HCT116 (cell line): ENCODE measurements at regions not wholly inside any gene's neighbourhood (a gene's known extent, or its start where the extent isn't known, plus 50 kb on each side); places are given as distances from the start of the nearest gene placed in this dataset.

Source experiments
- ATAC-seq: fragments of 200-7000 bp; cut with Tn5 transposase; 2 replicates; pipeline ENCODE4 v1.9.1; 2020; ENCODE audit warnings: mild to moderate bottlenecking, moderate library complexity
- BruUV-seq: library from RNA; stranded (reverse); fragments of 400-500 nt; replicated peaks from 2 replicates; lab custom pipeline; 2021; lab: Mats Ljungman, UMichigan
- CTCF ChIA-PET: fragments of 300-600 bp; sonication (Branson Sonifier 250); formaldehyde crosslinking; loops from one replicate; lab custom pipeline; 2021; ENCODE audit warnings: antibody characterized with exemption; lab: Charles Lee
- POLR2A ChIA-PET: fragments of 300-600, 350-600 bp; sonication (Branson Sonifier 250); formaldehyde crosslinking; loops from one replicate; lab custom pipeline; 2021; ENCODE audit warnings: antibody characterized with exemption; lab: Charles Lee
- RAD21 ChIA-PET, 2 experiments: fragments of 300-600 bp; sonication (Branson Sonifier 250); formaldehyde crosslinking; loops; one replicate each; lab custom pipeline; 2023; ENCODE audit warnings: low total read pairs in 2 of 2; ENCODE audit not compliant: uncharacterized antibody in 2 of 2, unreplicated experiment in 2 of 2, low non-redundant PET in 1 of 2; lab: Charles Lee
- DNase-seq: peaks from one replicate; pipeline ENCODE4 v3.0.0-alpha.2; 2010; ENCODE audit warnings: low read depth, low spot score
- H2AFZ ChIP-seq: fragments of 200-600 bp; shearing (Covaris generic), sonication (generic); 2 replicates; pipeline ENCODE4 v1.6.1; 2017; ENCODE audit warnings: low read depth, mixed run types, mixed read lengths, antibody characterized with exemption, low read length; ENCODE audit not compliant: poor library complexity, severe bottlenecking
- H3K27ac ChIP-seq: 2 replicates; pipeline ENCODE4 v1.5.1; 2012; ENCODE audit warnings: low read depth, low read length
- H3K27me3 ChIP-seq: fragments of 200-600 bp; sonication (generic); 2 replicates; pipeline ENCODE4 v1.6.1; 2016; ENCODE audit warnings: mixed run types, low read length, mixed read lengths; ENCODE audit not compliant: insufficient read depth
- H3K36me3 ChIP-seq, 2 experiments: fragments of 200-500 bp in 1 of 2; fragments of 200-600 bp in 1 of 2; sonication (Bioruptor generic) in 1 of 2; sonication (generic) in 1 of 2; 2 replicates each; pipeline versions ENCODE4 v1.5.1 to v1.6.1; 2014 to 2016; ENCODE audit warnings: low read length in 2 of 2, inconsistent platforms in 1 of 2, mixed read lengths in 1 of 2, mixed run types in 1 of 2; ENCODE audit not compliant: insufficient read depth in 2 of 2, control insufficient read depth in 1 of 2
- H3K4me1 ChIP-seq, 2 experiments: fragments of 200-600 bp in 1 of 2; sonication (generic) in 1 of 2; 2 replicates each; pipeline versions ENCODE4 v1.5.1 to v1.6.1; 2012 to 2017; ENCODE audit warnings: low read length in 2 of 2, inconsistent platforms in 1 of 2, mild to moderate bottlenecking in 1 of 2, mixed read lengths in 1 of 2, mixed run types in 1 of 2, moderate library complexity in 1 of 2; ENCODE audit not compliant: insufficient read depth in 2 of 2, control insufficient read depth in 1 of 2
- H3K4me2 ChIP-seq: fragments of 200-600 bp; sonication (generic); 2 replicates; pipeline ENCODE4 v1.6.1; 2017; ENCODE audit warnings: mixed run types, low read length, mixed read lengths
- H3K4me3 ChIP-seq, 2 experiments: fragments of 200-600 bp in 1 of 2; sonication (generic) in 1 of 2; replicated peaks in 1 of 2; 2 replicates each; pipeline ENCODE4 v1.5.1; 2011 to 2016; ENCODE audit warnings: low read length in 2 of 2, control low read depth in 1 of 2, low read depth in 1 of 2, mild to moderate bottlenecking in 1 of 2, mixed read lengths in 1 of 2, mixed run types in 1 of 2
- H3K79me2 ChIP-seq: fragments of 200-600 bp; sonication (generic); 2 replicates; pipeline ENCODE4 v1.6.1; 2017; ENCODE audit warnings: mild to moderate bottlenecking, mixed run types, low read length, moderate library complexity, mixed read lengths; ENCODE audit not compliant: insufficient read depth
- H3K9ac ChIP-seq: fragments of 200-600 bp; sonication (generic); 2 replicates; pipeline ENCODE4 v1.6.1; 2016; ENCODE audit warnings: low read length, mixed read lengths
- H3K9me2 ChIP-seq: fragments of 200-600 bp; sonication (generic), shearing (Covaris generic); 2 replicates; pipeline ENCODE4 v1.6.1; 2017; ENCODE audit warnings: mixed run types, mild to moderate bottlenecking, moderate library complexity; ENCODE audit not compliant: insufficient read depth
- H3K9me3 ChIP-seq, 2 experiments: fragments of 200-500 bp in 1 of 2; fragments of 200-600 bp in 1 of 2; sonication (Bioruptor generic) in 1 of 2; sonication (generic) in 1 of 2; 2 replicates each; pipeline ENCODE4 v1.6.1; 2014 to 2017; ENCODE audit warnings: low read length in 2 of 2, mixed read lengths in 2 of 2, inconsistent platforms in 1 of 2, low read depth in 1 of 2, mild to moderate bottlenecking in 1 of 2, mixed run types in 1 of 2, moderate library complexity in 1 of 2; ENCODE audit not compliant: control insufficient read depth in 1 of 2, insufficient read depth in 1 of 2
- H4K20me1 ChIP-seq: fragments of 200-600 bp; sonication (generic), shearing (Covaris generic); 2 replicates; pipeline ENCODE4 v1.6.1; 2017; ENCODE audit warnings: mixed run types, mild to moderate bottlenecking, moderate library complexity; ENCODE audit not compliant: insufficient read depth
- ATF3 ChIP-seq: IDR thresholded peaks from 2 replicates; pipeline ENCODE4 v1.6.1; 2012
- CBX3 ChIP-seq: IDR thresholded peaks from 2 replicates; pipeline ENCODE4 v1.6.1; 2012; ENCODE audit warnings: low read depth
- CEBPB ChIP-seq: IDR thresholded peaks from 2 replicates; pipeline ENCODE4 v1.6.1; 2012; ENCODE audit warnings: low read depth
- CTCF ChIP-seq, 3 experiments: fragments of 200-600 bp in 1 of 3; sonication (generic) in 1 of 3; IDR thresholded peaks in 2 of 3; conservative IDR thresholded peaks in 1 of 3; 2 replicates each; pipeline ENCODE4 v1.5.1; 2012 to 2017; ENCODE audit warnings: low read depth in 2 of 3, low read length in 2 of 3, antibody characterized with exemption in 1 of 3, borderline replicate concordance in 1 of 3, control low read depth in 1 of 3, mild to moderate bottlenecking in 1 of 3, mixed read lengths in 1 of 3, mixed run types in 1 of 3, moderate library complexity in 1 of 3; ENCODE audit not compliant: insufficient read depth in 1 of 3
- EGR1 ChIP-seq: IDR thresholded peaks from 2 replicates; pipeline ENCODE4 v1.6.1; 2012; ENCODE audit warnings: low read depth
- ELF1 ChIP-seq: IDR thresholded peaks from 2 replicates; pipeline ENCODE4 v1.6.1; 2012; ENCODE audit warnings: low read depth, borderline replicate concordance
- EZH2 ChIP-seq: fragments of 200-600 bp; sonication (generic); IDR thresholded peaks from 2 replicates; pipeline ENCODE4 v1.6.1; 2017; ENCODE audit warnings: antibody characterized with exemption, mixed run types
- FOSL1 ChIP-seq: IDR thresholded peaks from 2 replicates; pipeline ENCODE4 v1.6.1; 2012; ENCODE audit warnings: low read depth
- POLR2AphosphoS5 ChIP-seq: IDR thresholded peaks from 2 replicates; pipeline ENCODE4 v1.6.1; 2011; ENCODE audit warnings: mild to moderate bottlenecking, low read depth, low read length, moderate library complexity
- RAD21 ChIP-seq: IDR thresholded peaks from 2 replicates; pipeline ENCODE4 v1.6.1; 2012; ENCODE audit warnings: low read depth, mild to moderate bottlenecking
- REST ChIP-seq: IDR thresholded peaks from 2 replicates; pipeline ENCODE4 v1.6.1; 2012; ENCODE audit warnings: low read depth
- SIN3A ChIP-seq: IDR thresholded peaks from 2 replicates; pipeline ENCODE4 v1.6.1; 2012; ENCODE audit warnings: low read depth
- TCF7L2 ChIP-seq: IDR thresholded peaks from 2 replicates; pipeline ENCODE4 v1.7.0; 2011; ENCODE audit warnings: borderline replicate concordance, inconsistent platforms; ENCODE audit not compliant: insufficient read depth, insufficient read length; ENCODE audit errors: extremely low read depth
- YY1 ChIP-seq: IDR thresholded peaks from 2 replicates; pipeline ENCODE4 v1.6.1; 2011; ENCODE audit warnings: low read length, low read depth, moderate library complexity, mild to moderate bottlenecking; ENCODE audit not compliant: insufficient replicate concordance; ENCODE audit errors: extremely low read depth
- ZBTB33 ChIP-seq: IDR thresholded peaks from 2 replicates; pipeline ENCODE4 v1.6.1; 2011; ENCODE audit warnings: mild to moderate bottlenecking, low read length, moderate library complexity; ENCODE audit not compliant: insufficient replicate concordance; ENCODE audit errors: extremely low read depth
- ZFX ChIP-seq: fragments of 450-650 bp; IDR thresholded peaks from 2 replicates; pipeline ENCODE4 v1.6.1; 2017
- intact Hi-C: fragments of 100-400 bp; cut with micrococcal nuclease; formaldehyde crosslinking; loops from 2 replicates; pipeline ENCODE4 v1.10.0; 2022

- RAD21 ChIA-PET = no interaction called here
- DNase-seq = no peak
Observed at GRCh38 chr2:217701622-217702021, 301.2 kb downstream of the TNS1 start.

More at GRCh38 chr2:217701622-217702021, 301.2 kb downstream of the TNS1 start:
- H4K20me1 ChIP-seq = no peaks in the 10 kb centered on the region
- no peaks in the 10 kb centered on the region for H3K9me2 ChIP-seq
- BruUV-seq = no TSS peak
- no peaks in the 10 kb centered on the region for H3K79me2 ChIP-seq
- H3K27ac ChIP-seq = no peak overlapping the region
- H3K4me2 ChIP-seq = no peak overlapping the region
- no peak overlapping the region for H3K9ac ChIP-seq
- H3K36me3 ChIP-seq = no peaks in the 10 kb centered on the region
- no peaks in the 10 kb centered on the region for H3K9me3 ChIP-seq
- intact Hi-C loops = no loop called here
- TF ChIP-seq CTCF (IDR thresholded peaks at IDR 0.05 in 2 of 3, conservative IDR thresholded peaks at IDR 0.05 in 1 of 3; ENCODE audit: borderline replicate concordance in 1 of 3, insufficient read depth in 1 of 3, low read depth in 2 of 3, low read length in 2 of 3) (no peak), FOSL1 (no peak), YY1 (no peak), EGR1 (no peak), ELF1 (no peak), SIN3A (no peak), POLR2AphosphoS5 (no peak), ZBTB33 (no peak), REST (no peak), RAD21 (no peak), EZH2 (no peak), ATF3 (no peak), CEBPB (no peak), TCF7L2 (no peak), ZFX (no peak), CBX3 (no peak)
- TF ChIP-seq, all 23 proteins: peak for 0
- Histone ChIP-seq H3K4me1 (no peaks in the 10 kb centered on the region), H2AFZ (no peak overlapping the region), H3K4me3 (no peak overlapping the region), H3K27me3 (peaks cover 53% of the 10 kb centered on the region)
- ChIA-PET POLR2A (no interaction called here), CTCF (no interaction called here)
- ATAC-seq = no peak
